GM12892 (cell line): ENCODE measurements at regions not wholly inside any gene's neighbourhood (a gene's known extent, or its start where the extent isn't known, plus 50 kb on each side); places are given as distances from the start of the nearest gene placed in this dataset.

ENCODE experiments used
- DNase-seq: peaks from one replicate; pipeline ENCODE4 v3.0.0; 2011; ENCODE audit not compliant: insufficient read length
- FAIRE-seq: peaks from 2 replicates; lab custom pipeline; 2011; peaks lifted over from hg19 to GRCh38; lab: Jason Lieb, UNC
- POLR2A ChIP-seq: IDR thresholded peaks from 2 replicates; pipeline ENCODE4 v1.6.1; 2011; ENCODE audit warnings: low read depth, low read length, control low read depth
- POLR2AphosphoS5 ChIP-seq: IDR thresholded peaks from 2 replicates; pipeline ENCODE4 v1.6.1; 2011; ENCODE audit warnings: low read depth, low read length, control low read depth
- TAF1 ChIP-seq: IDR thresholded peaks from 2 replicates; pipeline ENCODE4 v1.6.1; 2011; ENCODE audit warnings: low read depth, mild to moderate bottlenecking, control low read depth, low read length, borderline replicate concordance

DNA sequence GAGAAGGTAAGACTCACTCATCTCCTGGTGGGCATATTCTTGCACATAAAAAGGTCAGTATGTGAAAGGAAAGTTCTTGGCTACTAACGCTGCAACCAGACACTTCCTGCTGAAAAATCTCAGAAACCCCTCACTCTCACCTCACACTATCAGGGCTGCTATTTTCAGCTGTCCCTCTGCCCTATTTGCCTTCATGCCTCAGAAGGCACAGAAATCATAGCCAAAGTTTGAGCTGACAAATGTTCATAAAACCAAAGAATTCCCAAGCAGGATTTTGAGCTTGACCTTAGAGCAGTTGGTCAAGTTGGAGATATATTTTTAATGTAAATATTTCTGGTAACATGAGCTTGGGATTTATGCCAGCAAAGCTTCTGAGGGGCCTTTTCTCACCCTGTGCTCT is 806.2 kb downstream of the MAFB start:
- DNase-seq (no peak), FAIRE-seq (no peak)
- TF ChIP-seq POLR2AphosphoS5 (no peak), TAF1 (no peak), POLR2A (no peak)

DNA sequence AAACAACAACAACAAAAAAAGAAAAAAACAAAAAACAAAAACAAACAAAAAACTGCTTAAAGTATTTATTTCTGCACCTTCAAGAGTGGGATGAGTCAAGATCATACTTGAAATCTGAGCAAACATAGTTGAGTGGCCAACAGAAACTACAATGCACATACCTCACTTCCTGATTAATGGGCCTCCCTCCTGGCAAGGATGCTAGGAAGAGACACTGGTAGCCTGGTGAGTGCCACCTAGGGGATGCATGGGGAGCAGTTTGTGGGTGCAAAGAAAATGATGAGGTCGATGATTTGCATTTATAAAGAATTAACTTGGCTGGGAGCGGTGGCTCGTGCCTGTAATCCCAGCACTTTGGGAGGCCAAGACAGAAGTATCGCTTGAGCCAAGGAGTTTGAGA is 808.1 kb downstream of the MAFB start:
- FAIRE-seq (no peak), DNase-seq (no peak)
- TF ChIP-seq POLR2AphosphoS5, result no peak
- TF ChIP-seq POLR2A, result no peak
- no peak for TF ChIP-seq TAF1

DNA sequence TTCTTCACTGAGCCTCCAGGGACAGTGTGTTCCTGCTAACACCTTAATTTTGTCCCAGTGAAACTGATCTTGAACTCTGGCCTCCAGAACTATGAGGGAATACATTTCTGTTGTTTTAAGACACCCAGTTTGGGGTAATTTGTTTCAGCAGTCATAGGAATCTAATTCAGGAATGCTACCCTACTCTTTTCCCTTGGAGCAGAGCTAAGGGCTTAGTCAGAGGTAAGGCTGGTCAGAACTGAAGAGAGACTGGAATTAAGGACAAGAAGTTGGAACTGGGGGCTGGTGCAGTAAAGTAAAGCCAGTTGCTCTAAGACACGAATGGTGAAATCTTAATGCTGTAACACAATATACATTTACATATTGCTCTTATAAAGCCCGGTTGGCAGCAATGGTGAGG is 809.7 kb downstream of the MAFB start:
- DNase-seq (no peak), FAIRE-seq (no peak)
- TF ChIP-seq TAF1, result no peak
- no peak for TF ChIP-seq POLR2AphosphoS5
- TF ChIP-seq POLR2A, result no peak

GRCh38 chr20:39878809-39879208 is 810.2 kb downstream of the MAFB start:
- DNase-seq (no peak), FAIRE-seq (no peak)
- TF ChIP-seq POLR2AphosphoS5, result no peak
- no peak for TF ChIP-seq POLR2A
- TF ChIP-seq TAF1, result no peak

DNA sequence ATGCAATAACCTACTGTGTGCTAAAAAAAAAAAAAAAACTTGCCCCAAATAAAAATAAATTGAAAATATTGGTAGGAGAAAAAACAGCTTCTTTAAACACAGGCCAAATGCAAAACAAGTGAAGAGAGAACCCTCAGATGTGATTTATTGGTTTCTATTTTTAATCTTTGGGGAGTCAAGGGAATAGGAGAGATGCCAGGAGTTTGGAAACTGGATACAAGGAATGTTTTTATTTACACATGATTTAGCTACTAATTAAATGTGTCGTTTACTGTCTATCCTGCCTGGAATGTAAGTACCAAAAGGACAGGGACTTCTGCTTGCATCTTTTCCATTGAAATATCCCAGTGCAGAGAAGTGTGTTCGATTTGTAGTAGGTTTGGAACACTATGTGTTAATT is 810.7 kb downstream of the MAFB start:
- DNase-seq (no peak), FAIRE-seq (no peak)
- TF ChIP-seq POLR2AphosphoS5 (no peak), TAF1 (no peak)

DNA sequence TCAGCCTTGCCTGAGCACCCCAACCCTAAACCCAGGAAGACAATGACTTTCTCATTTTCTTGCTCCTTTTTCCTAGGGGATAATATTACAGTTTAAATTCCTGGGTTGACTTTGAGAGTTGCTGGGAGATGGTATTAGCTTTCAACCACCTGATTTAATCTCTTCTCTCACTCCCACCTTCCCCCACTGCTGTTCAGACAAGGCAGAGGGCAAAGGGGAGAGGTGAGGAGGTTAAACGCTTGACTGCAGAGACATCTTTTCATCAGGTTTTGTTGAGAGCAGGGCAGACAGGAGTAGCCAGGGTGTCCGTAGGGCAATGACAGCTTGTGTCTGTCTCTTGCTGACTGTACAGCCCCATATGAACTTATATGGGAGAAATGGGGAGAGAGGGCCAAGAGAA is 811.2 kb downstream of the MAFB start:
- TF ChIP-seq POLR2AphosphoS5, result no peak
- TF ChIP-seq TAF1, result no peak
- TF ChIP-seq POLR2A, result no peak
- FAIRE-seq (no peak), DNase-seq (no peak)

- TF ChIP-seq TAF1 (no peak), POLR2A (no peak), POLR2AphosphoS5 (no peak)
- no peak for DNase-seq
- FAIRE-seq, result no peak
Observed at GRCh38 chr20:39876976-39877635, 811.9 kb downstream of the MAFB start.

- no peak for TF ChIP-seq TAF1
- TF ChIP-seq POLR2A, result no peak
- TF ChIP-seq POLR2AphosphoS5, result no peak
- FAIRE-seq (no peak), DNase-seq (no peak)
Observed at GRCh38 chr20:39875492-39876110, 813.4 kb downstream of the MAFB start.

GRCh38 chr20:39874049-39874893 is 814.8 kb downstream of the MAFB start:
- DNase-seq (peak; percentile 19), FAIRE-seq (peak; percentile 92)
- TF ChIP-seq POLR2AphosphoS5 (no peak), POLR2A (no peak), TAF1 (no peak)

DNA sequence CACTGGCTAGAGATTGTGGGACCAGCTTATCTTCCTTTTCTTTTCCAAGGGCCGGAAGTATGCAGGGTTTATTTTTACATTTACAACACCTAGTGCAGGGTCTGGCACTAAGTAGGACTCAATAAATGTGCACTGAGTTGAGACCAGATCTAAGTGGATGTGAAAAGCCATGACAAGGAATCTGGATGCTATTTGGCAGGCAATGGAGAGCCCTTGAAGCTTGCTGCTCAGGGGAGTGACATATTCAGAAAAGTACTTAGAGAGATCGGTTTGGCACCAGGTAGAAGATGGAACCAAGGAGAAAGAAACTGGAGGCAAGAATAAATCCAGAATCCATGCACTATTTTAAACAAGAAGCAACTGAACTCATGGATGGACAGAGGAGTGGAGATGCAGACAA is 815.8 kb downstream of the MAFB start:
- FAIRE-seq (no peak), DNase-seq (no peak)
- TF ChIP-seq POLR2A (no peak), TAF1 (no peak), POLR2AphosphoS5 (no peak)

DNA sequence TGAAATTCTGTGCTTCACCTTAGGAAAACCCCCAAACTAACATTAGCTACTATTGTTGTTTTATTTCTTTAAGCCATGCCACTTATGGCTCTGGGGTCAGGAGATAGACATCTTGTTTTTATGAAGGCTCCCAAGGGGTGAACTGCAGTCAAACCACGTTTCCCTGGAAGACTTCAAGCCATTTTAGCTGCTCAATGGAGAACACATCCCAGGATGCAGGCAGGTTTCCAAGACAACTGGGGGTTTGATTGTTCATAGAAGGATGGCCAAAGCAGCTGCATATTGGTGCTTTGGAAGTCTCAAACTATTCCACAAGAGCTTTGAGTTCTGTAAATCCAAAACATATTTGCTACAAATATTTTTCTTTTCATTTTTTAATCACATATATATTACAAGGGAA is 818.0 kb downstream of the MAFB start:
- DNase-seq (no peak), FAIRE-seq (no peak)

GRCh38 chr20:39865446-39865845 is 823.6 kb downstream of the MAFB start:
- FAIRE-seq, result no peak
- no peak for DNase-seq
- no peak for TF ChIP-seq TAF1
- no peak for TF ChIP-seq POLR2A
- TF ChIP-seq POLR2AphosphoS5, result no peak

More for the DNA sequence above, 818.0 kb downstream of the MAFB start:
- TF ChIP-seq TAF1 (no peak), POLR2A (no peak), POLR2AphosphoS5 (no peak)
